Stomach (tissue), 4 donors: ENCODE measurements at regions not wholly inside any gene's neighbourhood (a gene's known extent, or its start where the extent isn't known, plus 50 kb on each side); places are given as distances from the start of the nearest gene placed in this dataset.

ENCODE experiments used
- EP300 ChIP-seq: sonication (generic); formaldehyde crosslinking; IDR thresholded peaks from one replicate; pipeline ENCODE4 v1.6.1; 2017; ENCODE audit warnings: antibody characterized with exemption
- POLR2A ChIP-seq, 4 donors: fragments of 450-650 bp; IDR thresholded peaks; one replicate each; pipeline ENCODE4 v1.6.1; 2016; ENCODE audit warnings: antibody characterized with exemption in 4 of 4, control low read depth in 2 of 4, mild to moderate bottlenecking in 1 of 4, moderate library complexity in 1 of 4
- POLR2AphosphoS5 ChIP-seq, 3 donors: sonication (generic); formaldehyde crosslinking; IDR thresholded peaks; one replicate each; pipeline ENCODE4 v1.6.1; 2016; ENCODE audit warnings: antibody characterized with exemption in 3 of 3
- TF ChIP-seq, protein P1 (sequence below), 7 experiments: fragments of 450-650 bp in 4 of 7; fragments of 200-600 bp in 3 of 7; sonication (generic) in 3 of 7; IDR thresholded peaks; one replicate each; pipeline ENCODE4 v1.5.1; 2016 to 2019; ENCODE audit warnings: antibody characterized with exemption in 7 of 7, control low read depth in 2 of 7, mild to moderate bottlenecking in 1 of 7

DNA sequence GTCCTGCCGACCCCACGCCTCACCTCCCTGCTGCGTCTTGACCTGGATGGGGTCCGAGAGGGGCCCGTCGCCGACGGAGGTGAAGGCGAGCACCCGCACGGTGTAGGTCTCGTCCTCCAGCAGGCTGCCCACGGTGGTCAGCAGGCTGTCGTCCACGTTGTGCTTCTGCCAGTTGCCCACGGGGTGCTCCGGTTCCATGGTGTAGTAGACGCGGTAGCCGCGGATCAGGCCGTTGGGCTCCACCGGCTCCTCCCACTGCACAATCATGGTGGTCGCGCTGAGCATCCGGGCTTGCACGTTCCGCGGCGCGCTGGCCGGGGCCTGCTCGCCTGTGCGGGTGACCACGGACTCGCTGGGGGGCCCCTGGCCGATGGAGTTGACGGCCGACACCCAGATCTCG, 96.7 kb downstream of the PTPRS start:
- TF ChIP-seq, protein P1, sequence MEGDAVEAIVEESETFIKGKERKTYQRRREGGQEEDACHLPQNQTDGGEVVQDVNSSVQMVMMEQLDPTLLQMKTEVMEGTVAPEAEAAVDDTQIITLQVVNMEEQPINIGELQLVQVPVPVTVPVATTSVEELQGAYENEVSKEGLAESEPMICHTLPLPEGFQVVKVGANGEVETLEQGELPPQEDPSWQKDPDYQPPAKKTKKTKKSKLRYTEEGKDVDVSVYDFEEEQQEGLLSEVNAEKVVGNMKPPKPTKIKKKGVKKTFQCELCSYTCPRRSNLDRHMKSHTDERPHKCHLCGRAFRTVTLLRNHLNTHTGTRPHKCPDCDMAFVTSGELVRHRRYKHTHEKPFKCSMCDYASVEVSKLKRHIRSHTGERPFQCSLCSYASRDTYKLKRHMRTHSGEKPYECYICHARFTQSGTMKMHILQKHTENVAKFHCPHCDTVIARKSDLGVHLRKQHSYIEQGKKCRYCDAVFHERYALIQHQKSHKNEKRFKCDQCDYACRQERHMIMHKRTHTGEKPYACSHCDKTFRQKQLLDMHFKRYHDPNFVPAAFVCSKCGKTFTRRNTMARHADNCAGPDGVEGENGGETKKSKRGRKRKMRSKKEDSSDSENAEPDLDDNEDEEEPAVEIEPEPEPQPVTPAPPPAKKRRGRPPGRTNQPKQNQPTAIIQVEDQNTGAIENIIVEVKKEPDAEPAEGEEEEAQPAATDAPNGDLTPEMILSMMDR (IDR thresholded peaks at IDR 0.05): no peak
- TF ChIP-seq POLR2A (IDR thresholded peaks at IDR 0.05) (no peak), POLR2AphosphoS5 (IDR thresholded peaks at IDR 0.05) (no peak), EP300 (no peak)
